ENCODE measurements at regions not wholly inside any gene's neighbourhood (a gene's known extent, or its start where the extent isn't known, plus 50 kb on each side); places are given as distances from the start of the nearest gene placed in this dataset.
"Not testable (repeated sequence)": the region's sequence is repeated elsewhere in the genome, so short reads cannot be mapped to it uniquely, and the experiment has no call there.

DNA sequence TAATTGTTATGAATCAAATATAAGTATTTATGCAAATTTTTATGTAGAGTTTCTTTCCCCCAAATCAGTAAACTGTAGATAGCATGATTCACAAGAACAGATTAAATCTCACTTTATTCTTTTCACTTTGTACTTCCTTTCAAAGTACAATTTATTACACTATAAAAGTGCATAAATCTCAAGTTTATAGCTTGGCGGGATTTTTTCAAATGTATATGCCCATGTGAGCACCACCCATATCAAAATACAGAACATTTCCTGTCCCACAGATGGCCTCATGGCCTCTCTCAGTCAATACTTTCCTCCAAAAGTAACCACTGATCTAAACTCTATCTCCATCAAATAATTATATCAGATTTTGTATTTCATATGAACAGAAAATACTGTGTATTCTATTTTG lies 196.1 kb upstream of the THRB start:
- TF ChIP-seq, protein P1, sequence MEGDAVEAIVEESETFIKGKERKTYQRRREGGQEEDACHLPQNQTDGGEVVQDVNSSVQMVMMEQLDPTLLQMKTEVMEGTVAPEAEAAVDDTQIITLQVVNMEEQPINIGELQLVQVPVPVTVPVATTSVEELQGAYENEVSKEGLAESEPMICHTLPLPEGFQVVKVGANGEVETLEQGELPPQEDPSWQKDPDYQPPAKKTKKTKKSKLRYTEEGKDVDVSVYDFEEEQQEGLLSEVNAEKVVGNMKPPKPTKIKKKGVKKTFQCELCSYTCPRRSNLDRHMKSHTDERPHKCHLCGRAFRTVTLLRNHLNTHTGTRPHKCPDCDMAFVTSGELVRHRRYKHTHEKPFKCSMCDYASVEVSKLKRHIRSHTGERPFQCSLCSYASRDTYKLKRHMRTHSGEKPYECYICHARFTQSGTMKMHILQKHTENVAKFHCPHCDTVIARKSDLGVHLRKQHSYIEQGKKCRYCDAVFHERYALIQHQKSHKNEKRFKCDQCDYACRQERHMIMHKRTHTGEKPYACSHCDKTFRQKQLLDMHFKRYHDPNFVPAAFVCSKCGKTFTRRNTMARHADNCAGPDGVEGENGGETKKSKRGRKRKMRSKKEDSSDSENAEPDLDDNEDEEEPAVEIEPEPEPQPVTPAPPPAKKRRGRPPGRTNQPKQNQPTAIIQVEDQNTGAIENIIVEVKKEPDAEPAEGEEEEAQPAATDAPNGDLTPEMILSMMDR (IDR thresholded peaks at IDR 0.05; ENCODE audit: borderline replicate concordance, insufficient read depth, low read depth, low read length), result no peak
- no peak overlapping the region for H3K4me3 ChIP-seq (ENCODE audit: low read depth, low read length)

DNA sequence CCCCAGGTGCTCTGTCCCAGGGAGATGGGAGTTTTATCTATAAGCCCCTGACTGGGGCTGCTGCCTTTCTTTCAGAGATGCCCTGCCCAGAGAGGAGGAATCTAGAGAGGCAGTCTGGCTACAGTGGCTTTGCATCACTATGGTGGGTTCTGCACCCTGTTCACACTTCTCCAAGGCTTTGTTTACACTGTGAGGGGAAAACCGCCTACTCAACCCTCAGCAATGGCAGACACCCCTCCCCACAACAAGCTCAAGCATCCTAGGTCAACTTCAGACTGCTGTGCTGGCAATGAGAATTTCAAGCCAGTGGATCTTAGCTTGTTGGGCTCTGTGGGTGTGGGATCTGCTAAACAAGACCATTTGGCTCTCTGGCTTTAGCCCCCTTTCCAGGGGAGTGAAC lies 204.4 kb upstream of the THRB start:
- H3K4me3 ChIP-seq (ENCODE audit: low read depth, low read length), result not testable (repeated sequence)

DNA sequence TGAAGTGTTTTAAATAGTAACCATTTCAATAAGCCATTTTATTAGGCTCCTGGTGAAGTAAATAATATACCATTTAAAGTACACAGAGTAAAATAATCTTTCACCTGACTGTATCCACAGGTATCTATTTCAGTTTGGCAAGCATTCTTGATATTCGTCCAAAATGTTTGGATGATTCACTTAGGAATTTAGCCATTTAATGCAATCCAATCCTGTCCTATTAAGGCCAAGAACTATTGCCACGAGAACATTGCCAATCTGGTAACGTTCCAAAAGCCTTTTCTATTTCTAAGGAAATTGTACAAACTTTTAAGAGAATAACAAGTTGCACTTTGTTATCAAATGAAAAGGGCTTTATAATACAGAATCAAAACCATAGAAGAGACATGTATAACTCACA lies 209.8 kb upstream of the THRB start:
- TF ChIP-seq, protein P1 (IDR thresholded peaks at IDR 0.05; ENCODE audit: borderline replicate concordance, insufficient read depth, low read depth, low read length), result no peak
- H3K4me3 ChIP-seq (ENCODE audit: low read depth, low read length), result no peak overlapping the region

DNA sequence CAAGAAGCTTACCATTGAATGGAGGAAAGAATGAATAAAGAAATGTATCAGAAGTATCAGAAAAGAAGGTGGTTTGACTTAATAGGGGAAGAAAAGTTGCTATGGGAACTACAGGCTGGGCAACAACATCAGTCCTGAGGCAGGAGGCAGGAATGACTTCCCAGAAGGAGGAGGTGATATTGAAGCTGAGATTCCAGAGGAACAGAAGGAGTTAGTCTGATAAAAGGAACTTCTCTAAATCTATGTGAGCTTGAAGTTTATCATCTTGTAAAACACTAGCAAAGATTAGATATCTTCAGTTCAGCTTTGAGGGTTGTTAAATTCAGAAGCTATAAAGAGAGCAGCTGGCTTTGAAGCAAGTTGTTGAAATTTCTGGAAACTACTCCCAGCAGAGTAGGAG lies 213.3 kb upstream of the THRB start:
- no peak overlapping the region for H3K4me3 ChIP-seq (ENCODE audit: low read depth, low read length)
- TF ChIP-seq, protein P1 (IDR thresholded peaks at IDR 0.05; ENCODE audit: borderline replicate concordance, insufficient read depth, low read depth, low read length), result no peak

DNA sequence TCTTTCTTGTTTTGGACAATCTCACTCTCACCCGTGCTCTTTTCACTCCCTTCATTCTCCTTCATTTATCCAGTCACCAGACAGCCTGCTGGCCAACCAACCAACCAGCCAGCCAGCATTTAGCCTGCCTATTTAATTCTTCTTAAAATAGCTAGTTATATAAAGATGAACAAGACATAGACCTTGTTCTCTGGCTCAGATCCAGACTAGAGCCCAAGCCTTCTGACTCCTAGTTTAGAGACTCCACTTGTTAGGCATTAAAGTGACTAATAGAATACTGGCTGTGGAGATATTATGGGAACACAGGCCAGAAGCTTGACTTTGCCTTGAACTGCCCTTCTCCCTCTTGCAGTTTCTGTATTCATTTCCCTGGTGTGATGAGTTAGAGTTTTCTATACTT lies 215.3 kb upstream of the THRB start:
- no peak overlapping the region for H3K4me3 ChIP-seq (ENCODE audit: low read depth, low read length)
- TF ChIP-seq, protein P1 (IDR thresholded peaks at IDR 0.05; ENCODE audit: borderline replicate concordance, insufficient read depth, low read depth, low read length), result no peak

DNA sequence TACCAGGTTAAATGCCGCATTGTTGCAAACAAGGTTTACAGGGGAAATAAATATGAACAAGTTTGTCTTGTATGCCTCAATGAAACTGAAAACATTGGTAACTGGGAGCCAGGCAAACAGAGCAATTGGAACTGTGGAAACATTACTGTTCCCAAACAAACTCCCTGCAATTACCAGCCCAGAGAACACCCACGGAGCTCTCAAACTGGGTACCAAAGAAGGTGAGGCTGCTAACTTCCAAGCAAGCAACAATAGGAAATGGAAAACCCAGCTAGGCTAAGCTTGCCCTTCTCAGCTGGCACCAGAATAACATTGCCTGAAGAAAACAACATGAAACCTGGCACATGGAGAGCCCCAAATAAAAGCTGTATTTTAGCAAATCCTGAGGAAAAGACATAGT lies 218.9 kb upstream of the THRB start:
- no peak overlapping the region for H3K4me3 ChIP-seq (ENCODE audit: low read depth, low read length)
- TF ChIP-seq, protein P1 (IDR thresholded peaks at IDR 0.05; ENCODE audit: borderline replicate concordance, insufficient read depth, low read depth, low read length), result no peak

DNA sequence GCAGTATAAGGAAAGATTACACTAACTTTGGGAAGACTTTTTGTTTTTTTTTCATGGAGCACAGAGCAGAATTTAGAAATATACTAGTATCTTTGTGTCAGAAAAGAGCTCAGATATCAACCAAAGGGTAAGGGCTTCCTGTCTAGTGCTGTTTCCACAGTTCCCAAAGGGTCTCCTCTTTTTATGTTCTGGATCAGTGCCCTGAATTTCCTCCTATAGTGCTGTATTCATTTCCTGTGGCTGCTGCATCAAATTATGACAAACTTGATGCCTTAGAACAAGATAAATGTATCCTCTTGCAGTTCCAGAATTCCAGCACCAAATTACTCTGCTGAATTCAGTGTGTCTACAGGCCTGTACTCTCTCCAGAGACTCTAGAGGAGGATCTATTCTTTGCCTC lies 219.8 kb upstream of the THRB start:
- TF ChIP-seq, protein P1 (IDR thresholded peaks at IDR 0.05; ENCODE audit: borderline replicate concordance, insufficient read depth, low read depth, low read length), result no peak
- no peak overlapping the region for H3K4me3 ChIP-seq (ENCODE audit: low read depth, low read length)

DNA sequence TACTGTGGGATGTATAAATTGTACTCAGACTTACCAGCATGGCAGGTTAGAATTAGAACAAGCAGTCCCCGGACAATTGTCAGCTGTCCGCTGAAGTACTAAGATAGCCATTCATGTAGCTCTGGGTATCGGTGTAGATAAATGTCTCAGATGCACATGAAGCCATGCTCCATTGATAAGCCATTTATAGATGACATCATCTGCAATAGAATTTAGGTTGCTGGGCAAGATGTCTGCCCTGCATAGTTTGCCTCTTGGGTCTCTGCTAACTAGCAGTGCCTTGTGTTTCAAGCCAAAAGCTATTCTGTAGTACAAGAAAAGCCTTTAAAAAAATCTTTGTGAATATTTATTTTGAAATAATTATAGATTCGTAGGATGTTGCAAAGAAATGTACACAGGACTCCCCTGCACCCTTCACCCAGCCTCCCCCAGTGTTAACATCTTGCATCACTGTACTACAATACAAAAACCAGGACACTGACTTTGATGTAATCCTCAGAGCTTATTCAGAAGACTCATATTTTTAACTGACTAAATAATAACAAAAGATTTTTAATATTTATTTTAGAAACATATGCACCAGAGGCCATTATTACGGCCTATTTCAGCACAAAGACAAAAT lies 220.6 kb upstream of the THRB start:
- TF ChIP-seq, protein P1 (IDR thresholded peaks at IDR 0.05; ENCODE audit: borderline replicate concordance, insufficient read depth, low read depth, low read length), result no peak
- no peak overlapping the region for H3K4me3 ChIP-seq (ENCODE audit: low read depth, low read length)
